GM21723 (cell line): ENCODE measurements at regions not wholly inside any gene's neighbourhood (a gene's known extent, or its start where the extent isn't known, plus 50 kb on each side); places are given as distances from the start of the nearest gene placed in this dataset.
A peak's percentile ranks its signal among the peaks of the same experiment; 100 is the strongest.
"Not testable (repeated sequence)": the region's sequence is repeated elsewhere in the genome, so short reads cannot be mapped to it uniquely, and the experiment has no call there.

Experiments
- ATAC-seq: cut with Tn5 transposase; IDR thresholded peaks from one replicate; pipeline ENCODE4 v1.9.1; 2021; ENCODE audit warnings: mild to moderate bottlenecking, moderate library complexity; ENCODE audit not compliant: unreplicated experiment

DNA sequence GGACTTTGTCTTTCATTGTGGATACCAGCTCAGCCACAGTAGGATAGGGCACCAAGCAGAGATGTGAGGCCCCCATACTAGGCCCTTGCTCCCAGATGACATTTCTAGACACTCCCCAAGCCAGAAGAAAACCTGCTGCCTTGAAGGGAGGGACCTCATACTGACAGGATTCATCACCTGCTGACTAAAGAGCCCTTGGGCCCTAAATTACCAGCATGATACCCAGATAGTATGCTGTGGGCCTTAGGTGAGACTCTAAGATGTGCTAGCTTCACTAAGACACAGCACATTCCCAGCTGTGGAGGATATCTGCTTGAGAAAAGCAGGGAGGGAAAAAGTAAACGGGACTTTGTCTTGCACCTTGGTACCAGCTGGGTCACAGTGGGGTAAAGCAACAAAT is 324.0 kb downstream of the TBL1XR1 start:
- ATAC-seq, result peak; percentile 7

DNA sequence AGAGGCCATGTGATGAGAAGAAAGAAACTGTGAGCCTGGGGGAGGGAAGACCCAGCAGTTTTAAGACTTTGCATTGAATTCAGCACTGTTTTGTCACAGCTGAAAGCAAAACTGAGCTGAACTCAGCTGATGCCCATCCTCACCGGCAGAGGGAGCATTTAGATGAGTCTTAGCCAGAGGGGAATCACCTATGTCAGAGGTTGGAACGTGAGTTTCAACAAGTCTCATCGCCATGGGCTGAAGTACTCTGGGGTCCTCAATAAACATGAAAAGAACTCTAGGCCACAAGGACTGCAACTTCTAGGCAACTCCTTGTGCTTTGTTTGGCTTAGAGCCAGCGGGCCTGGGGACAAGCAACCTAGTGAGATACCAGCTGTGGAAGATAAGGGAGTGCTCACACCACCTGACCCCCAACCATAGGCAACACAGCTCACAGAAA is 324.5 kb downstream of the TBL1XR1 start:
- ATAC-seq, result peak; percentile 98

DNA sequence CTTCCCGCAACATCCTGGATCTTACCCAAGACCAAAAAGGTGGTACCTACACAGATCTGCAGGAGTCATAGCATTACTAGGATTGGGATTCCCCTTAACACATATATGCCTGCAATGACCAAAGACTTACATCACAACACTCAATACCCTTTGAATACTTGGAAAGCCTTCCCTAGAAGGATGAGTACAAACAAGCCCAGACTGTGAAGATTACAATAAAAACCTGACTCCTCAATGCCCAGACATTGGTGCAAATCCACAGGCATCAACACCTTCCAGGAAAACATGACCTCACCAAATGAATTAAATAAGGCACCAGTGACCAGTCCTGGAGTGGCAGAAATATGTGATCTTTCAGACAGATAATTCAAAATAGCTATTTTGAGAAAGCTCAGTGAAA is 326.8 kb downstream of the TBL1XR1 start:
- no peak for ATAC-seq

DNA sequence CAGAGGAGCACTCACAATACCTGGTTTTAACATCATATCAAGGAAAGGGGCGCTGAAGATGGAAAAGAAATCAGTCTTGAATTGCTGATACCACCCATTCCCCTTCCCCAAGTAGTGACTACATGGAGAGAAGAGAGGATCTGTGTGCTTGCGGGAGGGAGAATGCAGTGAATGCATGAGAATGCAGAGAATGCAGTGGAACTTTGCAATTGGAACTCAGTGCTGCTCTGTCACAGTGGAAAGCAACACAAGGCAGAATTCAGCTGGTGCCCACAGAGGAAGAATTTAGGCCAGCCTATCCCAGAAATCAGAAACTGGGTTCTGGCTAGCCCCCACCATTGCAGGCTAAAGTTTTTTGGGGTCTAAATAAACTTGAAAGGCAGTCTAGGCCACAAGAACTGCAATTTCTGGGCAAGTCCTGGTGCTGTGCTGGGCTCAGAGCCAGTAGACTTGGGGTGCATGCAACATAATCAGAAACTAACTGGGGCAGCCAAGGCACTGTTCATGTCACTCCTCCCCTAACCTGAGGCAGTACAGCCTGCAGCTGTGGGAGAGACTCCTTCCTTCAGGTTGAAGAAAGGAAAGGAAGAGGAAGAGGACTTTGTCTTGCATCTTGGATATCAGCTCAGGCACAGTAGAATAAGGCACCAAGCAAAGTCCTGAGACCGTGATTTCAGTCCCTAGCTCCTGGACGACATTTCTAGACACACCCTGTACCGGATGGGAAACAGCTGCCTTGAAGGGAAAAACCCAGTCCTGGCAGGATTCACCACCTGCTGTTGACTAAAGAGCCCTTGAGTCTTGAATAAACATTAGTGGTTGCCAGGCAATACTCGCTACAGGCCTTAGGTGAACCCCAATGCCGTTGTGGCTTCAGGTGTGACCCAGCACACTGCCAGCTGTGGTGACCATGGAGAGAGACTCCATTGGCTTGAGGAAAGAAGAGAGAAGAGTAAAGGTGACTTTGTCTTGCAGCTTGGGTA is 329.3 kb downstream of the TBL1XR1 start:
- no peak for ATAC-seq

DNA sequence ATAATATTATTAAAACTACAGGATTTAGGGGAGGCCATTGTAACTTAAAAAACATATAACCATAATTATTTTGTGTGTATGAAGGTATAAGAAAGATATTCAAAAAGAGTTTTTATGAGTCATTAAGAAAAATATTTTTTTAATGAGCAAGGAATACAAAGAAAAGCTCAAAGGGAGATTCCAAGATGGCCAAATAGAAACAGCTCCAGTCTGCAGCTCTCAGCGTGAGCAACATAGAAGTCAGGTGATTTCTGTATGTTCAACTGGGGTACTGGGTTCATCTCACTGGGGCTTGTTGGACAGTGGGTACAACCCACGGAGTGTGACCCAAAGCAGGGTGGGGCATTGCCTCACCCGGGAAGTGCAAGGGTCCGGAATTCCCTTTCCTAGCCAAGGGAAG is 336.1 kb downstream of the TBL1XR1 start:
- ATAC-seq, result no peak

DNA sequence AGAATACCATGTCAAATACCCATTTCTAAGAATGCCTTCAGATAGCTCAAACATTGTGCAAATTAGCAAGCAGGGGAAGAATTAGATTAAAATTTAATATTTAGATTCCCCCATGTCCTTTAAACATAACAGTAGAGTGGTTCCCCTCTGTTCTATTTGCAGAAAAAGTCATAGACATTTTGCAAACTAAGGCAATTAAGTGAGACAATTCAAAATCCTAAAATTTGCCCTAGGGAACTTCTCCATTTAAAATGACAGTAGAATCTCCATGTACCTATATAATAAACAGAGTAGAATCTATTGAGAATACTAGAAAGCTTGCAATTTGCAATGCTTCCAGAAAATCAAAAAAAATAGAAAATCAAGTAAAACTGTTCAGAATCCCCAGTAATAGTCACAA is 340.6 kb downstream of the TBL1XR1 start:
- ATAC-seq, result no peak

DNA sequence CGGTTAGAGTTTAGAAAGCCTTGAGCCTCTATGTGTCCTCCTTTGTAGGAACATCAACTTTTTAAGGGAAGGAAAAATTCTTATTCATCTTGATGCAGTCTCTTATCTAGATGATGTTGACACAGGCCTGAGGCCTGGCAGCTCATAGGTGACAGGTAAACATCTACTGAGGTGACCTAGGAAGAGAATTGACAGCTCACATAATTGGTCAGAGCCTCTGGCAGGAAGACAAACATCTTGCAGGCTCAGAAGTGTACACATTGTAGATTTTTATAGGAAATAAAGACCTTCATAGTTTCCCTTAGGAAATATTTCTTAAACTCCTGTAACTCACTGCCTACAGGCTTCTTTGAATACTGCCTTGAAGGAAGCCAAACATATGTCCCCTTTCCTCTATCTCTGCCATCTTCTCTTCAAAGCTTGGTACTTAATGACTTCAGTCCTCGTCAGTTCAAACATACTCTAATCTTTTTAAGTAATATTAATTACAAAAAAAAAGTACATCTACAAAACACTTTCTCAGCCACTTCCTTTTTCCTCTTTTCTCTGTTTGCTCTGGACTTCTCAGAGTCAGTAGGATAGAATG is 341.3 kb downstream of the TBL1XR1 start:
- ATAC-seq, result no peak

DNA sequence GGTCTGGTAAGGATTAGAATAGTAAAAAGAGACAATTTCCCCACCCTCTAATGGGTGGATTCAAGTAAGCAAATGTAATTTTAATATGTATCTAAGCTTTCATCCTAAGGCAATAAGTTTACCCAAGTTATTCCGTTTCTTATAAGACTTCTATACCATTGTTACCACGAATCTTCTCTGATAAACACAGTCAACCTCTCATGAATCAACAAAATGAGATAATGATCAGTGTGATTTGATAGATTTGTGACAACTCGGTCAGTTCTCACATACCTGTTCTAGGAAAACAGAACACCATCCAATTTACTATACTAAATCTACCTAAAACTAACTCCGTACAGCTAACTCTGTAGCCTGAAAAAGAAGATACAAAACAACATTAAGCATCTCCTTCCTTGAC is 342.1 kb downstream of the TBL1XR1 start:
- no peak for ATAC-seq

DNA sequence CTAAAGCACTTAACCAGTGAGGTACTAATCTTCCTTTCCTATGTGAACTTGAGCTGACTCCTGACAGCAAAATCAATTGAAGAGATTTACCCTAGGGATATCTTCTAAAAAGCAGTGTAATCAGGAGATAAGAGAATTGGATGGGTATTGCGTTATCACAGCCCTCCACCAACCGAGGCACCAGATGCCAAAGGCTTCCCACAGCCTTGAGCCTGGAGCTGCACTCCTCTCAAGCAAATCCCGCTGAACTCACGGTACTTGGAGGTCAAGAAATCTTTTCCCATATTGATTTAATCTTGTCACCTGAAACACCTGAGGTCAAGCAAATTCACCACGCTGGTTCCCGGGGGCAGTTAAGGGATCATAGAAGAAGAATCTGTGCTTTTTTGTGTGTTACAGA is 346.8 kb downstream of the TBL1XR1 start:
- no peak for ATAC-seq

DNA sequence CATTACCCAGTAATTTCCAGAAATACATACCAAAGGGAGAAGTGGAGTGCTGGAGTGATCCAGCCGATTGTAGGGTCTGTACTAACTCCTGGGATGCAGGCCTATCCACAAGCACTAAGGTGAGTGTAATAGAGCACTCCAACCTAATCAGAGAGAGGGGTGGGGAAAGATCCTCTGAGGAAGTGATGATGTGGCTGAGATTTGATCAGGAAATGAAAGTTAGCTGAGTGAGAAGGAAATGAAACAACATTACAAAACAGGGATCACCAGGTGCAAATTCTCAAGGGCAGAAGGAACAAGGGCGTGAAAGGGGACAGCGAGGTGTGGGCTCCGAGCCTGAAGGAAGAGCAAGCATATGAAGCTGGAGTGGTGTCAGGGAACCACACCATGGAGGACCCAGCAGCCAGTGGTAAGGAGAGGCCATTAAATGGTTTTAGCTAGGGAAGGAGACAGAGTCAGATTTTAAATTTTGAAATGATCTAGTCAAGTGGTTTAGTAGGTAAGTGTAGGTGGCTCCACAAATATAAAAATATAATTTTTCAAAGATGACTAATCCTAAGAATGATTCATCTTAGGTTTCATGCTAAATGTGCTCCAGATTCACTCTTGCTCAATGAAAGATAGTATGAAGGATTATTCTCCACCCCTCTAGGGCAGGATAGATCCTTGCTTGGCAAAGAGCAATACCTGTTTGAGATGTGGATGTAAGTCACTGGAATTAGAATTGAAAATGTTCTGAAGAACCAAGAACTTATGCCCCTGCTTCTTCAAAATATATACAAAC is 348.7 kb downstream of the TBL1XR1 start:
- no peak for ATAC-seq

DNA sequence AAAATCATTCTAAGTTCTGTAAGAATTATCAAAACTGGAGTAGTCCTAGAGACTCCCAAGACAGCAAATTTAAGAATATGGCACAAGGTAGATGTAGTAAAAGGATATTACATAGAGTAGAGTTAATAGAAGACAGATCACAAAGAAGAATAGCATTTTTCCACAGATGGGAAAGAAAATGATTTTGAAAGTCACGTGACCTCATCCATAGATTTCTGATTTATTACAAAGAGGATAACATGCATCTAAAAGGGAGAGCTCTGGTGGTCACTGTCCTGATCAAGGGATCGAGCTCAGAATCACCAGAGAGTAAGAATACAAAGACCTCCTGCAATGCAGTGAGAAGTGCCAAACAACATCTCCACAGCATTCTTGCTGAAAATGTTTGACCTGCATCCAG is 354.4 kb downstream of the TBL1XR1 start:
- ATAC-seq, result no peak

DNA sequence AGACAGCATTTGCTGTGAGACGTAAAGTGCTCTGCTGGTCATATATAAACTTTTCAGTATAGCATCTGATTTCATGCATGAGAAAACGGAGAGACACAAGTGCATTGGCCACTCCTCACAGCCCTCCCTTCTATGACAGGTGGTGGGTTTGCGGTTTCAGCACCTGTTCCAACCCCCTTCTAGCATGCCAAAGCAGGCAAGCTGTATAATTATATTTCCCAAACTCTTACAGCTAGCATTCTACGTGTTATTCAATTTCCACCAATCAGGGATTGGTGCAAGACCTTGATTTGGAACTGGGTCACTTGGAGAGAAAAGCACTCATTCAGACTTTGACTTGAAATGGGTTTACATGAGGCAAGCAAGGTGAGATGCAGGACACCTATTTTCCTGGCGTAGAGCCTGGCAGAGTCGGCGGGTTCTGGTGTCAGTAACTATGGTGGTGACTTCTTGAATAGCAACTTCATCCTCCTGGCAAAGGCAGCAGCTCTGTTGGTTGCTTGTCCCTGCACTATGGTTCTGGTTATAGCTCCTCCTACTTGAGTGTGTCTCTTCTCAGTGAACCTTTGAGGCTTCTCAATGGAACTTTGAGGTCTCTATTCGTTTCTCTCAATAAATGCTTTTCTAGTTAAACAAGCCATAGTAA is 356.5 kb downstream of the TBL1XR1 start:
- ATAC-seq, result no peak

DNA sequence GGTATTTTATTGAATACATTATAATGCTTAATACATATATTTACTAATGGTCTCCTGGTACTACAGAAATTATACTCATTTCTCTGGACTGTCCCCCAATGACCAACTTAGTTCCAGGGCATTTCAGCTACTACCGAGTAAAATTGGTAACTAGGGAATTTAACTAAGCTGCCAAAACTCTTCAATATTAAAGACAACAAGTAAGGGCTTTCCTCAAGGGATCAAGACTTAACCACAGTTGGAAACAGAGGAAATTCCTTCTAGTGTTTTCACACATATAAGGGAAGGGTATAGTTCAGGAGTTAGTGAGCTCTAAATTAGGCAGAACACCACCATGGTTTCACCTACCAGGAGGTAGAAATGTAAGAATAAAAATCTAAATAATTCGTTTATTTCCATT is 357.4 kb downstream of the TBL1XR1 start:
- ATAC-seq, result no peak

DNA sequence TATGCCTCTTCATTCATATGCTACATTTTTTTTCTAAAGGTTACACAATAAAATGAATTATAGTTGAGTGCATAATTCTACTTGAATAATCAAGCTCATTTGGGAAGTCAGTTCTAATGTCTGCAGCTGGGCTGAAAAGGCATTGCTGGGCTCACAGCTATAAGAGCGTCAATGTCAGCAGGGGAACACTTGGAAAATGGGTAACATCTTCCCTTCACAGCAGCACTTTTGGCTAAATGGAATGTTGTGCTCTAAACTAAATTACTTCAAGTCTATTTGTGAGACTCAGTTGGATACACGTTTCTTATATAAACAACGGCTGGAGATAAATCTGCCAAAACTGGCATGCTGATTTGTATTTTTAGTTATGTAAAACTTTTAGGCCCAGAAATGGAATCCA is 357.8 kb downstream of the TBL1XR1 start:
- ATAC-seq, result no peak

DNA sequence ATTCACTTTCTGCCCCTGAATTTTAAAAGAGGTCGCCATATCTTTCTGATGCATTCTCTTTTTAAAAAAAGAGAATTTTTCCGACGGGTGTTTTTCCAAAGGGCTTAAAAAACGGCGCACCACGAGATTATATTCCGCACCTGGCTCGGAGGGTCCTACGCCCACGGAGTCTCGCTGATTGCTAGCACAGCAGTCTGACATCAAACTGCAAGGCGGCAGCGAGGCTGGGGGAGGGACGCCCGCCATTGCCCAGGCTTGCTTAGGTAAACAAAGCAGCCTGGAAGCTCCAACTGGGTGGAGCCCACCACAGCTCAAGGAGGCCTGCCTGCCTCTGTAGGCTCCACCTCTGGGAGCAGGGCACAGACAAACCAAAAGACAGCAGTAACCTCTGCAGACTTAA is 370.0 kb downstream of the TBL1XR1 start:
- ATAC-seq, result not testable (repeated sequence)

DNA sequence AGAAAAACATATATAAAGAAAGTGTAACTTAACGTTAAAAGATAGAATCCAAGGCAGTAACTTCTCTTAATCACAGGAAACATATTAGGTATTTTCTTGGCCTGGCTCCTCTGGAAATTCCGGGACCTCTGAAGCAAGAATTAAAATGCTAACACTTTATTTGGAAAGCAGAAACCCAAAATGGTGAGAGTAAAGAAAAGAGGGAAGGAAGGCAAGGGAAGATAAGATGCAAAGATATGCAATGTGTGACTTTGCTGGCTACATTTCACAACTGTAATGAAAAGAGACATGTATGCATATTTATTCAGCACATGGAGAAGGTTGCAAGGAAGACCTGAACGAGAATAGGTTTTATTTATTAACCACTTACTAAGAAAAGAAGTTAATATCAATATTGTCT is 372.5 kb downstream of the TBL1XR1 start:
- no peak for ATAC-seq

DNA sequence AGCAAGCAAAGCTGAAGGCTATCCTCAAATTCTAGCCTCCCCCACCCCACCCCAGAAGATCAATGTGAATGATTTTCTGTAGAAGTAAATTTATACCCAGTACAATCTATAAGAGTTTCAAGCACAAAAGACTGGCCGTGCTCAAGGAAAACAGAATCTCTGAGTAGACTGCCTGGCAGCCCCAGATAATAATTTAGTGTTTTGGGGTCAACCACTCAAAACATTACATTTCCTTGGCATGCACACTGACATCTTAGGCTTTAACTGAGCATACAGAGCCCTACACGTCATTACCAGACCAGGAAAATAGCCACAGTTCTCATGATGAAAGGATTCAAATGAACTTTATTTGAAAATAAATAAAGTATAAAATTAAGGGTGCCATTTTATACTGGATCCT is 376.5 kb downstream of the TBL1XR1 start:
- no peak for ATAC-seq

DNA sequence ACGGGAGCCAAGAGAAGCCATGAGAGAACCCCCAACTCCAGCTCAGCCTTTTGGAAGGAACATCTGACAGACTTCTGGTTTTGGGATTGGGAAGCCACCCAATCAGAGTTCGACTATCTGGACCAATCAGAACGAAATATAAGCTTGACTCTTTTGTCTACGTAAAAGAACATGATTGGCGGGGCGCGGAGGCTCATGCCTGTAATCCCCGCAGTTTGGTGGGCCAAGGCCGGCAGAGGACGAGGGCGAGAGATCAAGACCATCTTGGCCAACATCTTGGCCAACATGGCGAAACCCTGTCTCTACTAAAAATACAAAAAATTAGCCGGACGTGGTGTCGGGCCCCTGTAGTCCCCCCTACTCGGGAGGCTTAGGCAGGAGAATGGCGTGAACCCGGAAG is 380.3 kb downstream of the TBL1XR1 start:
- ATAC-seq, result no peak

DNA sequence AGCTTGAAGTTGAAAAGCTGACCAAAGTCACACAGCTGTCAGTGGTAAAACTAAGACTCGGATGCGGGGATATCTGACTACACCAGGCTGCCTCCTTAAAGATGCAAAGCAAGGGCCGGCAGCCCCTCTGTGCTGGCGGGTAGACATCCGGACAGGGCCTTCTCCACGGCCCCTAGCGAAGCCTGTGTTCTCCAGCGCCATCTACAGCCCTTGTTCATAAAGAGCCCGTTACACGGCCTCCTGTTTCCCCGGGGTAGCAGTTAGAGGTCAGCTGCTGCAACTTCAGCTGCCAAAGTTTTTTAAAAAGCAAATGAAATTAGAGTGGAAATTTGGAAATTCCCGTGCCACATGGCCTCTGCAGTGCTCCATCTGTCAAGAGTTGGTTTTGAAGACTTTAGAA is 383.0 kb downstream of the TBL1XR1 start:
- peak; percentile 99 for ATAC-seq

DNA sequence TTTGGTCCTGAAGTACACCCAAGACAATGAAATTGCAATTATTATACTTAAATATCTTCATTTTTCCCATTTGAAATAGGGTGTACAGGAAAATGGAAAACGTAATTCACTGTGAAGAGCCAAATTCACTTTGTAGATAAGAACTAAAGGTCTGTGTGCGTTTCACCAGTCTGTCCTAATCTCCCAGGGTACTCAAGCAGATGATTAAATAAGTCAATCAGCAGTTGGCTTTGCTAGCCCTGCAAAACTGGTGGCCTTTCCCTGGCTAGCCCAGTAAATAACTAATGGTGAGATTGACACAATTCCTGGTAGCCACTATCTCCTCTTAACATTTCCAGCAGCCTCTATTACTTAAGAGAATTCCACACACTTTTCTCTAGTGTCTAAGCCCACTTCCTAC is 389.3 kb downstream of the TBL1XR1 start:
- ATAC-seq, result no peak

DNA sequence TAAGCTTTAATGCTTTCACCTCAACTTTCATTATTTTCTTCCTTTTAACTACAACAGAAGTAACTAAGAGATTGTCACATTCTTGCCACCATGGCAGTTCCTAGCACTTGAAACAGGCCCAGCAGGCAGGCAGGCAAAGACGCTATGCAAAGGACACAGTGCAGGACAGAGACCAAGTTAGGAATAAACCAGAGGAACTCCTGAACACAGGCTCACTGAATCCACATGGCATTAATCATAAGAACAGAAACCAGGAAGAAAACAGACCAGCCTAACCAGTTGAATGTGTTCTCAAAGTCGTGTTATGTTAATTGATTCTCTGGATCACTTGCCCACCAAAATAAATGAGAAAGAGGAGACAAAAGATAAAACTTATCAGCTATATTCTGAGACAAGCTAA is 397.6 kb downstream of the TBL1XR1 start:
- no peak for ATAC-seq
